Midbrain (tissue), 1 donor: ENCODE measurements at regions not wholly inside any gene's neighbourhood (a gene's known extent, or its start where the extent isn't known, plus 50 kb on each side); places are given as distances from the start of the nearest gene placed in this dataset.

ENCODE experiments used
- DNase-seq: peaks from one replicate; lab custom pipeline; 2025; lab: John Stamatoyannopoulos, UW

DNA sequence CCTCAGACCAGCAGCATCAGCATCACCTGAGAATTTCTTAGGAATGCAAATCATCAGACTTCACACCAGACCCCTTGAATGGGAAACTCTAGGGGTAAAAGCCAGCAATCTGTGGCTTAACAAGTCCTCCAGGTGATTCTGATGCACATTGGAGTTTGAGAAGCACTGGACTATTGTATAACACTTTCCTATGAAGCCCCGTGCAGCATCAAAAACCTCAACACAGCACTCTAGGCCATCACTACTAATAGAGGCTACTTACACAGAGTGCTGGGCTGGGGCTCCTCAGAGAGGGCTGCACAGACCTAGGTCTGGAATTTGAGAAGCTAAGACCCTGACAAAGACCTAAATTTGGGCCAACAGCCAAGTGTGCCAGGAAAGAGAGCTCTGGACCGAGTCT is 95.7 kb upstream of the ARAP3 start:
- no peak for DNase-seq

DNA sequence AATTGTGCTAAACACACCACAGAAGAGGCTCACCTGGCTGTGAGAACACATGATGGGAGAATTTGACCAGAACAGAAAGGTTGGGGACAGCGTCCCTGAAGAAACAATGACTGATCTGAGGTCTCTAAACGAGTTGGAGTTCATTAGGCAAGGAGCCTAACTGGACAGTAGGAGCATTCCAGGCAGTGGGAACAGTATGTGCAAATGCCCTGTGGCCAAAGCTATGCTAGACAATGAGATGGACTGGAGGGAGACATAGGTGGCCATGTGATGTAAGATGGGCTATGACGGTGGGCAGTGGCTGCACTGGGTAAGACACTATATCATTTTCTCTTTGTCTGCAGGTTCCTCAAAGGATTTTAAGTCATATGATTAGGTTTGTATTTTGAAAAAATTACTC is 95.1 kb upstream of the ARAP3 start:
- no peak for DNase-seq

DNA sequence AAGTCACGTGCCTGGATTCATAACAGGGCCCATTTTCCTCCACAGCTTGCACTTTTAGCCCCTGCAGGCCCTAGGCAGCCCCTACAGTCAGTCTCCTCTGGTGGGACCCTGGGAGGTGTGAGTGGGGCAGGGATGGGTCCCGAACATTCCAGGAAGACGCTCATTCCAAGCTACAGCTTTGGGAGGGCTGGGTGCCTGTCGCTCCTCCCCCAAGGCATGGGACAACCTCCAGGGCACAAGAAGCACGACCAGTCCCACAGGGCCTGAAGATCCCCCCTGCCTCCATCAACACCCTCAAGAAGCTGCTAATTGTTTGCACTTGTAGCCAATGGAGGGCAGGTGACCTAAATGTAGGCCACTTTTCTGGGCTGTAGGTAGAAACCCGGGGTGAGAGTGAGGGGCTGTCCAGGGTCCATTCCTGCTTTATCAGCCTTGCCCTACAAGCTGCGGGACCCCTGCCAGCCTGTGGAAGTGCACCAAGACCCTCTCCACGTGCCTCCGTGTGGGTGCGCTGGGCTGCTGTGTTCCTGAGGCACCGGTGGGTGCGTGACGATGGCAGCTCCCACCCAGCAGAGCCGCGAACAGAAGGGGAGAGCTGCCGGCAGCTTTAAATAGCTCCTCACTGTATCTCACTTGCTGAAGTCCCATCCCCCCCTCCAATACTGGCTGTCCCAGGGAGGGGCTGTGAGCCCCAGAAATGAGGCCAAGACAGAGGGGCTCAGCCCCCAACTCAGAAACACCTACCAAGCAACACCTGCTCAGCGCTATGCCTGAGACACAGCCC is 91.9 kb upstream of the ARAP3 start:
- DNase-seq, result no peak

DNA sequence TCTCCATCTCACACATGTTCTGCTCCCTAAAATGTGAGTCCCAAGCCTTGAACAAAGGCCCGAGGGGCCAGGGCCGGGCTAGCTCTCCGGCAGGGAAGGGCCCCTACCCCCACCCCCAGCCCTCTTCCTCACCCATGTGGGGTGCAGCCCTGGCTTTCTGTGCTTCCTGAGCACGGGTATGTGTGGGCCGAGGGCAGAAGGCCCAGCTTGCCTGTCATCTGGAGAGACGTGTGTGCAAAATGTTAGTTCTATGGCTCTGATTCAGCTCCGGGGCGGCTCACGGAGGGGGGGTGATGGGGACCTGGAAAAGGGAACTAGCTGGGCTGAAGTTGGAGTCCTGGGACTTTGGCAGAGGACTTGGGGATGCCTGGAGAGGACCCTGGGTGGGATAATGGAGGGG is 90.3 kb upstream of the ARAP3 start:
- no peak for DNase-seq

DNA sequence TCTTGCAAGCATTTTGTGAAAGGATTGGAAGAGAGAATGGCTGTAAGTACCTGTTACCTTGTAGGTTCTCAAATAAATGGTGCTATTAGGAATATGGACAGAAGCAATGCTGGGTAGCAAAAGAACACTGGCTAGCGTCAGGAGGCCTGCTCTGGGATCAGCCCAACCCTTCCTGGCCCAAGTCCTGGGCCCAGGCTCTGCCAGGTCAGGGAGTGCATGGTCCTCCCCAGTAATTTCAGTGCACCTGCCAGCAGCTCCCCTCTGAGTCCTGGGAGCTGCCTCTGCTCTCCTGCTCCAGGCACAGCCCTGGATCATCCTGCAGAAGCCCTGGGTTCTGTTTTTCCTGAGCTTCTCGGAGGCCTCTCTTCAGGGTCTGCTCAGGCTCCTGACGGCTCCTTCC is 89.5 kb upstream of the ARAP3 start:
- no peak for DNase-seq

DNA sequence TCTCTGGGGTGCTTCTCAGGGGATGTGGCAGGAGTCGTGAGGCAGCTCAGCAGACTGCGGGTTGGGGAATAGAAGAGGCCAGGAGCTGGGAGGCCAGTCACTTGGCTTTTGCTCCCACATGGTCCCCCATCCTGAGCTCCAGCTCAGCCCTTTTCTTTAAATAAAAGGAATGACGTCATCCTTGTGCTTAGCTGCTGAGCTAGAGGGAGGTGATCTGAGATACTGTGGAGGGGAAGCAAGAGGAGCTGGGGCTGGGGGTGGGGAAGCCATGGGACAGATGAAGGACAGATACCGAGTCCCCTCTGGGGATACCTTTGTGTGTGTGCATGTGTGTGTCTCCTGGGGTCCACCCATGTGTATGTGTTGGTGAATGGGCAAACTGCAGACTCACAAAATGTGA is 89.0 kb upstream of the ARAP3 start:
- DNase-seq, result no peak

DNA sequence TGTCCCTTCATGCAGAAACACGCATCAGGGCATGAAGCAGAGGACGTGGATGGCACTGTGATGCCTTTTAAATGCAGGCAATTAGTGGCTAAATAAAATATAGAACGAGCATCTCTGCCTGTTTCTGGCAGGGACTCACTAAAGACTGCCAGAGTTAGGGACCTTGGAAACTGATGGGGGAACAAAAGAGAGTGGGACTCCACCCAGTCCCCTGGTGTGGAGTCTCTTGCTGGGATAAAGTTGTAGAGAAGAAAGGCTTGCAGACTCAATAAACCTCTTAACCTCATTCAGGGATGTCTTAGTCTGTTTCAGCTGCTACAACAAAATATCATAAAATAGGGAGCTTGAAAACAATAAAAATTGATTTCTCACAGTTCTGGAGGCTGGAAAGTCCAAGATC is 87.6 kb upstream of the ARAP3 start:
- DNase-seq, result no peak

DNA sequence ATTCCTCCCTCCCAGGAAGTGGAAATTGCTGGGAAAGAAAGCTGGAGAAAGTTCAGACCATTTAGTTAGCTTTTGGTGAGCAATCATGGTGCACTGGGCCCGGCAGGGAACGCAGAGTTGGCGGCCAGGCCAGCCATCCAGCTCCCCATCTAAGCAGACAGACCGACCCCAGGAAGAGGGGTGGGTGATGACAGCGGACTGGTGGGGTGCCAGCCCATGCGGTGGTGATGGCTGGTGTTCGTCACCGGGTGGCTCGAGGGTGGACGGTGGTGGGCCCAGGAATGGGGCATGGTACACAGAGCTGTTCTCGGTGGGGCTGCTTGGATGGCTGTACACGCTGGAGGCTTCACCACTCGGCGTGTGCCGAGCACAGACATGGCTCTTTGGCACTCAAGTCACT is 85.6 kb upstream of the ARAP3 start:
- no peak for DNase-seq

DNA sequence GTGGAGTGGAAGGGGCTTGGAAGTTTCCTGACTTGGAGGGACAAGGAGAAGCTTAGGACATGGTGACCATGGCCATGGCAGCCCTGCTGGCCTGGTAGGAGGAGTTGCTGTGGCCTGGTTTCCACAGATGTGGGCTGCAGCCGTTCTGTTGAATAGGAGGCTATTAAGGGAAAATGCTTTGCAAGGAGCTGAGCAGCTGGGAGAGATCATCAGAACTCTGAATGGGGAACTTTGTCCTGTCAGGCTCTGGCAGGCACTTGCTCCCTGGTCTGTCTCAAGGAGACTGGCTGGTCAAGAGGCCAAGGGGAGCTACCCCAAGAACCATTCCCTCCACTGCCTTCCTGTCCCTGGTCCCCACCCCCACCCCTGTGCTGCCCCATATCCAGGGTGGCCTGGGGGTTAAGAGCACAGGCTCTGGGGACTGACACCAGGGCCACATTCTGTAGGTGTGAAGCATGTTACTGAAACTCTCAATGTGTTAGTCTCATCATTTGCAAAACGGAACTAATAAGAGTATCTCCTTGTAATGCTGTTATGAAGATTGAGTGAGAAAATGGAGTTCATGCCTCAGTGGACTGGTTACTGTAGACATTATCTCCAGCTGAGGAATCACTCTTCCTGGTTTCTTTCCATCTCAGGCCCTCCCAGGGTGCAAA is 84.0 kb upstream of the ARAP3 start:
- DNase-seq, result no peak

DNA sequence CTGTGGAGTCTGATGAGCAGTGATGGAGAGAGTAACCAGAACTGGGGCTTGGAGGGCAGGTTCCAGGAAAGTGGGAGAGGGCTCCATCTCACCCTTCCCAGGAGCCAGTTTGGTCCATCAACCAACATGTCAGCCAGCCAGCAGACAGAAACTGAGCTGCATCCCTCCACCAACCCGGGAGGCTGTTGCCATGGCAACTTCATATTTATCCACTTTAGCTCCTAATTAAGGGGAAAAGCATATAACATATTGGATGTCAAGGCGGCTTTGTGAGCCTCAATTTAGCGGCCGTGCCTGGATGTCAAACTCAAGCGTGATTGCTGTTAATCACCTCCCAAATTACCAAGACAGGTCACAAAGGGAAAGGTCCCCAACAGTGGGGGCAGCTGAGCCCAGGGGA is 81.5 kb upstream of the ARAP3 start:
- DNase-seq, result no peak

DNA sequence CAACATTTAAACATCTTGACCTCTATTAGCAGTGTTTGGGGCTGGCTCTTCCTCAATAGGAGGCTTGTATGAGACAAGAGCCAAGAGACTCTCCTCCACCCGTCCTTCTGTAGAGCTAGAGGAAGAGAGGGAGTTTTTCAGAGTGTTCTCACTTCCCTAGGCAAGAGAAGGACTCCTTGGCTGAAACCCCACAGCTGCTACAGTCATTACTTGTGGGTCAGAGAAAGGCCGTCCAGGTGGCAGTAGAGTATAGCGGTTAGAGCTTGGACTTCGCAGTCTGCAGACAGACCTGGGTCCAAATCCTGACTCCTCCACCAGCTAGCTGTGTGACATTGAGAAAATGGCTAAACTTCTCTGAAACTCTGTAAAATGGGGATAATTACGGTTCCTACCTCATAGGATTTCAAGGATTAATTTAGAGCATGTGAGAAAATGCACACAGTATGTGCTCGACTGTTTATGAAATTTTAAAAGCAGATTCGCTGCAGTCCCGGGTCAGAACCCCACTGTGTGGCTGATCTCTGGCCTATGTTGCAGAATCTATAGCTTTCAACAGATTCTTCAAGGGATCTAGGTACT is 80.8 kb upstream of the ARAP3 start:
- no peak for DNase-seq

DNA sequence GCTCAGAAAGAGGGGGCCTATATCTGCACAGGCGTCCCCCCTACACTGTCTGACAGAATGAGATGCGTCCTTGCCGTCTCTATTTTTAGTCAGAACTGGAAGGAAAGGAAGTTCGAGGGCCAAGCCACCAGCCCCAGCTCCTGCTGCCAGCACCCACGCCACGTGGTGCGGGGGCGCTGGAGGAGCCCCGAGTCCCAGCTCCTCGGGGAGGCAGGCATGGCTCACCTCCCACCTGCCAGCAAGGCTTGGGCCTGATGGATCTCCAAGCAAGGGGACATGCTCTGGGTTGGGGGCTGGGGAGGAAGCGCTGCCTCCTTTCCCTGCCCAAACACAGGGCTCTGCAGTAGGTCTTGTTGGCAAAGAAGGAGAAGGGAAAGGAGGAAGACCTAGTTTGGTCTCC is 80.3 kb upstream of the ARAP3 start:
- DNase-seq, result no peak

DNA sequence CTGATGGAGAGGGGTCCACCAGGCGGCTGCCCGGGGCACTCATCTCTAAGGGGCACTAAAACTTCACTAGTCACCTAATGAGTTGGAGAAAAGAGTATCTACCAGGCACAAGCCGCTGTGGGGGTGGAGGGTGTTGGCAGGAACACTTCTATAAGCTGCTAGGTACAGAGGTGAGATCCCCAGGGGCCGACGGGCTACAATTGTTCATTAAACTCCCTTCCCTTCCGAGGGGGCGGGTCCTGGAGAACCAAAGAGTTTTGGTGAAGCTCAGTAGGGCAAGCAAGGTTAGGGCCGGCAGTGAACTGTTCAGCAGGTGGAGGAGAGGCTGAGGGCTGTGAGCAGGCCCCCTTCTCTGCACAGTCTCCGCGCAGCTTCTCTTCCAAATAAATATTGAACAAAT is 78.7 kb upstream of the ARAP3 start:
- no peak for DNase-seq

DNA sequence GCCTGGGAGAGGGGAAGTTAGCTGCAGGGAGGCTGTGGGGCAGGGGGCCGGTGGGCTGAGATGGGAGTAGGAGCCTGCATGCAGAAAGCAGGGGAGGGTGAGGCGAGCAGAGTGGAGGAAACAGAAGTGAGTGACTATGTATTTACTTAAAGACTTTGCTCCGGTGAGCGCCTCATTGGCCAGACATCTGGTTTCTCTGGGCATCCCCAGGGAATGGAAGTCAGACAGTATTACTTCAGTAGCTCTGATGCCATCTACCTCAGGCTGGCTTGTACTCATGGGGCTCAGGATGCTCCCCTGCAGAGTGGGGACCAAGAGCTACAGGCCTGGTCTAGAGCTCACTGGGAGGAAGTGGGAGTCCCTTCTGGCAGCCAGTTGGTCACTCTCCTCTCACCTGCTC is 78.2 kb upstream of the ARAP3 start:
- no peak for DNase-seq

DNA sequence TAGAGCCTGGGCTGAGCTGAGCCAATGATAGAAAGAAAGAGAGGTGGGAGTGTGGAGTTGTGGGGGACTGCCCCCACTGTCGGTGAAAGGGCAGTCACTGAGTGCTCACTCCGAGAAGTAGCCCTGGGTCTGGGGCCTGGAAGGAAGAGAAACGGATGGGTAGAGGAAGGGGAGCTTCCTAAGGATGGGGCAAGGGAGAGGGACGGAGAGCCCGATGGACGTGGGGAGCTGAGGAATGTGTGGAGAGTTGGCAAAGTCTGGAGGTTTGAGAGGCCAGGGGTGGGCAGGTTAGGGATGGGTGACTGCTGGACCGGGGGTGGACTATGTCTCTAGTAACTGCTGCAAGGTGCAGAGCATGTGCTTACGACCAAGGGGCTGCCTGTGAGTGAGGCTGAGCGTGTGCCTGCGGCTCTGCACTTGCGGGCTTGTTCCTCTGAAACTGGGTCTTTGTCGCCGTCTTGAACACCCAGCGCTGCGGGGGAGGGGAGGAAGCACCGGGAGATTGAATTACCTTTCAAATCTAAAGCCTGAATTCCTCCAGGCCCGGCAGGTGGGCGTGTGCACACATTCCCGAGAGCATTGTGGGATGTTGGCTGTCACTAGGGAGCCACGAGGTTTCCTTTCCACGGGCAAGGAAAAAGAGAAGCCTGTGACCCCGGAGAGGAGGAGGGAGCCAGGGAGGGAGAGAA is 76.4 kb upstream of the ARAP3 start:
- DNase-seq, result no peak

DNA sequence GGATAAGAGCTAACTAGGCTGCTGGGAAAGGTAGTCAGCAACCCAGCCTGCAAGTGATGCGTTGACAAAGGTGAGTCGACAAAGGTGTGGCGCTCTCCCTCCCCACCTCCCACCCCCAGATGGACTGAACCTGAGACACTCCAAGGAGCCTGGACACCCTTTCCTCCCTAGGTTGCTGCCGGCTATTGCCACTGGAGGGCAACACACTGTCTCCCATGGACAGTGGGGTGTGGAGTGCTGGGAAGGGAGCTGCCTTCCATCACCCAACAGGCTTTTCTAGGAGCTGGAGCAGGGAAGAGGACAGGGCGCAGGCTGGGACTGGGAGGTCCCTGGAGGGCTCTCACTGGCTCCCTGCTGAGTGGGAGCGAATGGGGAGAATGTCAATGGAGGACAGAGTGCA is 75.4 kb upstream of the ARAP3 start:
- no peak for DNase-seq

DNA sequence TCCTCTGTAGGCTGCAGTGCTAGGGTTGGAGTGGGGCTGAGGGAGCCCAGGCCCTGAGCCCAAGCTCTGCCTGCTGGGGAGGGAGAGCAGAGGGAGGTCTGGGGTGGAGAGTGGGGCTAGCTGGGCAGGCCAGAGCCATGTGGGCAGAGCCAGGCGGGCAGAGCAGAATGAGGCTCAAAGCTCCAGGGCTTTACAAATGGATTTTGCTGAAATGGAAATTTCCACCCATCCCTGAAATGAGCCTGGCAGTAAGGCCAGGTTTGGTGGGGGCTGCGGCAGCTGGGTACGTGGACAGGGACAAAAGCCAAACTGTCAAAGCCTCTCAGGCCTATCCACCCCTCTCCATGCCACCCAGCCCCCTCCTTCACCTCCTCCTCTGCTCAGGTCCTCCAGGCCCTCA is 74.2 kb upstream of the ARAP3 start:
- no peak for DNase-seq

DNA sequence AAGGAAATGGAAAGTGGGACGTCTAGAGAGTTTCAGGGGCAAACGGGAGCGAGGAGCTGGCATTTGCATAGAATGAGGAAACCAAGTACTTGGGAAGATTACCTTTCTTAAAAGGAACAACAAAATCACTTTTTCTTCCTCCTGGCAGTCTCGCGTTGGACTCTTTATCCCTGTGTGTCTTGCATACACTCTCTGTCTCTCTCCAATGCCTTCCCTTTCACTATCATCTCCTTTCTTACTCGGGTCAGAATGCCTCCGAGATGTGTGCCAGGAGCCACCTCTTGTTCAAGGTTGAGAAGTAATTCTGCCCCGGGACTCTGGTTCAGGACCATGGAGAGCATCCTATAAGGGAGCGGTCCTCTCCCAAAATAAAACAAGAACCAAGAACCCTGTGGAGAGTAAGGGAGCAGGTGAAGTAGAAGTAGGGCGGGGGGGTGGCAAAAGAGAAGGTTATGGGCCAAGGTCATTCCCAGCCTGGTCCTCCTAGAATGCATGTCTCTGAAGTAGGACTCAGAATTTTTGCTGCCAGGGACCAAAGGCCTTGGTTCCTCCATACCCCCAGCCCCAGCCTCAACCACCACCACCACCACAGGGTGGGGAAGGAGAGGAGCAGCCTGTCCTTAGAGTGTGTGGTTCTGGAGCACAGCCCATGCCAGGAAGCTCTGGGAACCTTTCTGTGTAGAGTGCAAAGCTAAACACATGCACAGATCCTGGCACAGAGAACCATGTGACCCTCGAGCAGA is 72.1 kb upstream of the ARAP3 start:
- DNase-seq, result no peak

DNA sequence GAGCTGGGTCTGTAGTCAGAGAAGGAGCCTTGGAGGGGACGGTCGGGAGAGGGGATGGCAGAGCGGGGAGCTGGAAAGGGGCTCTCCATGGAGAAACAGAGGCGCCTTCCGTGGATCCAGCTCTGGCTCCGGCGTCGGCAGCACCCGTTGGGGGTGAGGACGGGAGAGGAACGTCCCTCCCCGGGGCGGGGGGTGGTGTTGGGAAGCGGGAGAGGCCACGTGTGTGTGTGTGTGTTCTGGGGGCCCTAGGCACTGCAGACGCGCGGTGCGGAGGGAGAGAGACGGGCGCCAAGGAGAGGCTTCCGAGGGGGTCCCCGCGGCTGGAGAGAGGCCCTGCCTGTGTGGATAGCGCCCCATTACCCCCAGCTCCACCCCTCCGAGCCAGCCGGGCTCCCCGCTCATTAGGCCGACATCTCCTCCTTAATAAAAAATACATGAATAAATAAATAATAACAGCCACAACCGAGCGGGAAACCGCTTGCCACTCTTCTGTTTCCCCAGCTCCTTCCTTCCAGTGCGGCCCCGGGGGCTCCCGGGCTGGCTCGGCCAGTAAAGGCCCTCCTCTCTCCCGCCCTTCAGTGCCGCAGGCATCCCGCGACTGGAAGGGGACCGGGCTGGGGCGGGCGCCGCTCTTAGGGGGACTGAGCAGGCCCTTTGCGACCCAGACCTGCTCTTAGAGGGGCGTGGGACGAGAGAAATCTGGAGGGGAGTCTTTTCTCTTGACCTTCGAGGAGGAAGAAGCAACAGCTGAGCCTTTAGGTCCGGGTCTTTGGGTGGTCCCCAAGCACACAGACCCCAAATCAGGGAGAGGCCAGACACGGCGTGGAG is 71.3 kb upstream of the ARAP3 start:
- DNase-seq, result no peak

DNA sequence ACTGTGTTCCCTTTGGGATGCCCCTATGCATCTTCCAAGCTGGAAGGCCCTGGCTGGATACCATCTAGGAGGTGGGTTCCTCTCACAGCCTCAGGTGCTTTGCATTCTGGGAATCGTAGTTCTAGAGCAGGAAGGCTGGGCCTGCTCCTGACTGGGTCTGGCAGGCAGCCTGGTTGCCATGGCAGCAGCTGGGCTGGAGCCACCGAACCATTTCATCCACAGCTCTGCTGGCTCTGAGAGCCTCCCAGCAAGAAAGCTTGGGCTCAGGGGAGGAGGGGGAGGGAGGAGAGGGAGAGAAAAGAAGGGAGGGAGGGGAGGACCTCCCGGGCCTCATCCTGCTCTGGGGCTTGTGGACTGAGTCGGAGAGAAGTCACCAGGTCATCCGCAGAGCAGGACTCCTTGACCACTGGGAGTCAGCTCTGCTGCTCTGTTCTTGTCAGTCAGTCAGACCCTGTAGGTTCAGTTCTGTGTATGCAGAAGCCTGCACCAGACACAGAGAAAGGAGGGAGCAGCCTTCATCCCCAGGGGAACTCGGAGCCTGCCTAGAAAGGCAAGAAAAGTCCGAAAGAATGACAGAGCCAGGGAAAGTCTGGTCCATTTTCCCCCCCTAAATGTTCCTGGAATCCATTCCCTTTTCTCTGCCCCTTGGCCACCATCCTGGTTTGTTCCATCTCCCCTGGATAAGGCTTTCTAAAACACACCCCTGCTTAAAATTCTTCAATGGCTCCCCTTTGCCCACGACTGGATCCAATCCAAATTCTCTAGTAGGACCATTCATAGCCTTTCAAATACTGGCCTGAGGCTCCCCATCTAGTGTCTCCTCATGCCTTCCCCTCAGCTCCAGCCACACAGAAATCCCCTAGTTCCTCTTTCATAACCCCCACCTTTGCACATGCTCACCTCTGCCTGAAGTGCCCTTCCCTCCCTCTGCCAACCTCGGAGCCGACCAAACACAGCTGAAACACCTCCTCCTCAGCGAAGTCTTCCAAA is 65.4 kb upstream of the ARAP3 start:
- DNase-seq, result peak; percentile 94
